Spinal cord (tissue), 9 donors: ENCODE measurements at regions not wholly inside any gene's neighbourhood (a gene's known extent, or its start where the extent isn't known, plus 50 kb on each side); places are given as distances from the start of the nearest gene placed in this dataset.
A peak's percentile ranks its signal among the peaks of the same experiment; 100 is the strongest.

ENCODE experiments used
- DNase-seq, 6 donors: peaks; one replicate each; pipeline versions ENCODE4 v3.0.0 to v3.0.0-alpha.2; 2013 to 2015; ENCODE audit warnings: low spot score in 6 of 6, low read depth in 4 of 6
- H3K27ac ChIP-seq: one replicate; pipeline ENCODE4 v1.5.1; 2013; ENCODE audit warnings: low read depth, low read length, control low read depth
- H3K27me3 ChIP-seq: one replicate; pipeline ENCODE4 v1.6.1; 2013; ENCODE audit warnings: low read length; ENCODE audit not compliant: control insufficient read depth, insufficient read depth
- H3K36me3 ChIP-seq: one replicate; pipeline ENCODE4 v1.6.1; 2013; ENCODE audit warnings: low read length; ENCODE audit not compliant: control insufficient read depth, insufficient read depth
- H3K4me1 ChIP-seq: one replicate; pipeline ENCODE4 v1.6.1; 2013; ENCODE audit warnings: low read length; ENCODE audit not compliant: control insufficient read depth, insufficient read depth
- H3K4me3 ChIP-seq: one replicate; pipeline ENCODE4 v1.5.1; 2013; ENCODE audit warnings: low read depth, low read length, control low read depth
- H3K9me3 ChIP-seq: one replicate; pipeline ENCODE4 v1.6.1; 2013; ENCODE audit warnings: low read length; ENCODE audit not compliant: control insufficient read depth, insufficient read depth
- WGBS: methylation state at CpG from one replicate; pipeline ENCODE4 v1.1.5; 2013; ENCODE audit warnings: missing lambda C conversion rate; ENCODE audit not compliant: insufficient coverage; 5-methylcytosine and 5-hydroxymethylcytosine counted together
- donor health status: healthy.

GRCh38 chr9:2493109-2493508 is 128.5 kb upstream of the VLDLR start:
- Histone ChIP-seq H3K4me3 (no peak overlapping the region), H3K36me3 (no peaks in the 10 kb centered on the region), H3K27me3 (no peaks in the 10 kb centered on the region), H3K4me1 (no peaks in the 10 kb centered on the region), H3K9me3 (no peaks in the 10 kb centered on the region), H3K27ac (no peak overlapping the region)
- 60% methylated on average over 2 of the region's 2 CpGs for WGBS
- peak in 2 of 6 donors; percentile 47 to 64 for DNase-seq

DNA sequence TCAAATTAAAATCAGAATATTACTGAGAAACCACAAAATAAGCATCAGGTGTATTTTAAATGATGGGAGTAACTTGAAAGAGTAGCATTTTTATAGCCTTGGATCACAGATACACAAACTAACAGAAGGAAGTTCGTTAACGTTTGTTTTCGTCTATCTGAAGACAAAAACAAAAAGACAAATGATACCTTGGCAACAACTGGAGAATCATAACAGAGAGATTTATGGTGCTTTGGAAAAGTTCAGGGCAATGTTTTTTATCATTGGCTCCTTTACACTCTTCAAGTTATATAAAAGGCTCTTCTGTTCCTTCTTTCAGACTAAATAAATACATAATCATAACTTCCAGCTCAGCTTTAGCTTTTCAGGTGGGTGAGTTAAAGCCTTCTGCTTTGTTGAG is 128.1 kb upstream of the VLDLR start:
- no peaks in the 10 kb centered on the region for H3K36me3 ChIP-seq
- no peaks in the 10 kb centered on the region for H3K27me3 ChIP-seq
- H3K4me3 ChIP-seq: no peak overlapping the region
- H3K27ac ChIP-seq: no peak overlapping the region
- no peaks in the 10 kb centered on the region for H3K4me1 ChIP-seq
- no peaks in the 10 kb centered on the region for H3K9me3 ChIP-seq
- WGBS: no CpG with 5 or more reads among the region's 3 CpGs
- DNase-seq: no peak

GRCh38 chr9:2494562-2494961 is 127.0 kb upstream of the VLDLR start:
- H3K9me3 ChIP-seq: no peaks in the 10 kb centered on the region
- no peaks in the 10 kb centered on the region for H3K27me3 ChIP-seq
- H3K4me3 ChIP-seq: no peak overlapping the region
- H3K36me3 ChIP-seq: no peaks in the 10 kb centered on the region
- no peaks in the 10 kb centered on the region for H3K4me1 ChIP-seq
- no peak for DNase-seq
- 100% methylated on average over 2 of the region's 2 CpGs for WGBS
- no peak overlapping the region for H3K27ac ChIP-seq

DNA sequence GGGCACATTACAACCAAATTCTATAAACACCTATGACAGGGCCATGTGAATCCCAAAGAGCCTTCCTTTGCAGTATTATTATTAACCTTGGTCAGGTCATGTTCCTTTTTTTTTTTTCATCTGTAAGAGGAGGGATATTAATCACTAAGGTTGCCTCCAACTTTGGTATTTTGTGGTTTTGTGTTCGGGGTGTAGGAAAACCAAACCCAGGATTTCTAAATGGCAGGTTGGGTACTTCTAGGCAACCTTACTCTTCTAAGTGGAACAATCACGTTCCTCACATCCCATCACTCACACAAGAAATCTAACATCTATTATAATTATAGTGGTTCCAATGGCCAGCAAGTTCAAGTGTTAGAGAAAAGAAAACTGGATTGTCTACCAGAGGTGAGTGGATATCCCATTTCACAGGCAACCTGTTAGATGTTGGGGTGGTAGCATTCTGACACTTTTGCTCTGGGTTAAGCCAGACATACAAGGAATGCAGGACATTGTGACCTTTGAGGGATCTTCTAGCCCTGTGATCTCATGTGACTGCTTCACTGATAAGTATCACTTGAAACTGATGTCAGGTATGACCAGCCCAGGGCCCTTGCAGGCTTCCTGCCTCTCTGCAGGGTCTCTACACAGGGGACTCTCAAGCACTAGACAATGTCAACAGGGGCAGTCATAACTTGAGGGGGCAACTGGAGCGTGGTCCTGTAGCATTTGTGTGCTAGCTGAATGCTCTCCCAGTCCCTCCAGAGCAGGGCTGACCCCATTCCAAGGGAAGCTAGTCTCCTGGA is 126.2 kb upstream of the VLDLR start:
- Histone ChIP-seq H3K27ac (no peak overlapping the region), H3K36me3 (no peaks in the 10 kb centered on the region), H3K4me3 (no peak overlapping the region), H3K9me3 (no peaks in the 10 kb centered on the region), H3K27me3 (no peaks in the 10 kb centered on the region), H3K4me1 (no peaks in the 10 kb centered on the region)
- no peak for DNase-seq
- 100% methylated on average over 1 of the region's 3 CpGs for WGBS

- Histone ChIP-seq H3K4me3 (no peak overlapping the region), H3K9me3 (no peaks in the 10 kb centered on the region), H3K36me3 (no peaks in the 10 kb centered on the region), H3K4me1 (no peaks in the 10 kb centered on the region), H3K27ac (no peak overlapping the region), H3K27me3 (no peaks in the 10 kb centered on the region)
- DNase-seq: no peak
- 100% methylated on average over 3 of the region's 5 CpGs for WGBS
These were observed 125.4 kb upstream of the VLDLR start for GRCh38 chr9:2496169-2496568.

- Histone ChIP-seq H3K4me3 (no peak overlapping the region), H3K36me3 (no peaks in the 10 kb centered on the region), H3K4me1 (no peaks in the 10 kb centered on the region), H3K27ac (no peak overlapping the region), H3K9me3 (no peaks in the 10 kb centered on the region), H3K27me3 (no peaks in the 10 kb centered on the region)
- DNase-seq: no peak
These were observed 124.7 kb upstream of the VLDLR start for GRCh38 chr9:2496934-2497333.

DNA sequence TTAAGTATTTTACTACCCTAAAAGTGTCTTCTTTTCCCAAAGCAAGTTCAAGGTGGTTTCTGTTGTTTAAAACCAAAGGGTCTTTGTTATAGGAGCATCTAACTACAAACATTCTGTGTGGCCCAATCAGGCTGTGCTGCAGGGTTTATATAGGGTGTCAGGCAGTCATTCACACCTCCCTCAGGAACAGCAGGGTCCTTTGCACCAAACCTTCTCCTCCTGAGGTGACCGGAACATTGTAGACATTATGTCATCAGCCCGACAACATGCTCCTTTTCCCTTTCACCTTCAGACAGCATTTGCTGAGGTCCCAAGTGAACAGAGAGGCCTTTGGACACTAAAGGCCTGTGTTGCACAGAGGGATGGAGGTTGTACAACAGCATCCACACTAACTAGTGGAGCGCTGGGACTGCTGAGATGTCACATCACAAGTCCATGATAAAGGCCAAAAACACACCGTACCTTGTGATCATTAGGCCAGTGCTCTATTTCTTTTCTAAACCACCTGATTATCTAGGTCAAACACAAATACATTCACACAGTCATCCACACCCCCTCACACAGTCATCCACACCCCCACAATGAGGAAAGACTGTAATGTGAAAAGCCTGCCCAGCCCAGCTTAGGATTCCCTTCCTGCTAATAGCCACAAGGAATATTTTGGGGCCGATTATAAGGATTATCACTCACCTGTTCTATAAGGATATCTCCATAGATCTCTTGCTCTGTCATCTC is 123.8 kb upstream of the VLDLR start:
- WGBS: 100% methylated on average over 2 of the region's 5 CpGs
- no peaks in the 10 kb centered on the region for H3K4me1 ChIP-seq

GRCh38 chr9:2502210-2502609 is 119.4 kb upstream of the VLDLR start:
- H3K27me3 ChIP-seq: no peaks in the 10 kb centered on the region
- no peak for DNase-seq
- no peak overlapping the region for H3K27ac ChIP-seq
- no peaks in the 10 kb centered on the region for H3K4me1 ChIP-seq
- WGBS: 100% methylated on average over 1 of the region's 3 CpGs
- no peaks in the 10 kb centered on the region for H3K9me3 ChIP-seq
- H3K36me3 ChIP-seq: no peaks in the 10 kb centered on the region
- H3K4me3 ChIP-seq: no peak overlapping the region

More for the DNA sequence above, 123.8 kb upstream of the VLDLR start:
- Histone ChIP-seq H3K27me3 (no peaks in the 10 kb centered on the region), H3K4me3 (no peak overlapping the region), H3K9me3 (no peaks in the 10 kb centered on the region), H3K36me3 (no peaks in the 10 kb centered on the region), H3K27ac (no peak overlapping the region)
- no peak for DNase-seq

GRCh38 chr9:2502760-2503159 is 118.8 kb upstream of the VLDLR start:
- no peaks in the 10 kb centered on the region for H3K36me3 ChIP-seq
- H3K4me3 ChIP-seq: no peak overlapping the region
- no peak overlapping the region for H3K27ac ChIP-seq
- no peaks in the 10 kb centered on the region for H3K27me3 ChIP-seq
- no peak for DNase-seq
- H3K4me1 ChIP-seq: no peaks in the 10 kb centered on the region
- no peaks in the 10 kb centered on the region for H3K9me3 ChIP-seq
- WGBS: 85% methylated on average over 1 of the region's 2 CpGs

GRCh38 chr9:2506321-2506720 is 115.3 kb upstream of the VLDLR start:
- no peak overlapping the region for H3K4me3 ChIP-seq
- WGBS: 63% methylated on average over 2 of the region's 3 CpGs
- no peaks in the 10 kb centered on the region for H3K9me3 ChIP-seq
- no peaks in the 10 kb centered on the region for H3K36me3 ChIP-seq
- H3K27me3 ChIP-seq: no peaks in the 10 kb centered on the region
- no peak overlapping the region for H3K27ac ChIP-seq
- peak in 1 of 6 donors; percentile 59 for DNase-seq
- no peaks in the 10 kb centered on the region for H3K4me1 ChIP-seq
